Neural cell (in vitro differentiated cells): ENCODE measurements at regions not wholly inside any gene's neighbourhood (a gene's known extent, or its start where the extent isn't known, plus 50 kb on each side); places are given as distances from the start of the nearest gene placed in this dataset.

Experiments used
- H2AFZ ChIP-seq: fragments of 200-600, 300-800 bp; sonication (generic), shearing (Covaris generic); 2 replicates; pipeline ENCODE4 v1.6.0; 2014; ENCODE audit warnings: low read depth, mild to moderate bottlenecking, antibody characterized with exemption, low read length, moderate library complexity
- H3F3A ChIP-seq: fragments of 200-600 bp; shearing (Covaris generic); 2 replicates; pipeline ENCODE4 v1.6.1; 2016; ENCODE audit warnings: mild to moderate bottlenecking, moderate library complexity, mixed read lengths, antibody characterized with exemption, low read length; ENCODE audit not compliant: insufficient read depth, poor library complexity, severe bottlenecking
- H3K27ac ChIP-seq: fragments of 200-600, 300-800 bp; sonication (generic), shearing (Covaris generic); 2 replicates; pipeline ENCODE4 v1.5.1; 2014; ENCODE audit warnings: mild to moderate bottlenecking, low read length, moderate library complexity
- H3K27me3 ChIP-seq: fragments of 300-800, 200-600 bp; sonication (generic), shearing (Covaris generic); 2 replicates; pipeline ENCODE4 v1.6.0; 2014; ENCODE audit warnings: mild to moderate bottlenecking, low read depth, low read length, moderate library complexity; ENCODE audit not compliant: insufficient read depth
- H3K36me3 ChIP-seq: fragments of 300-800, 200-600 bp; sonication (generic), shearing (Covaris generic); 2 replicates; pipeline ENCODE4 v1.5.1; 2014; ENCODE audit warnings: mild to moderate bottlenecking, antibody characterized with exemption, low read length, moderate library complexity; ENCODE audit not compliant: insufficient read depth
- H3K4me2 ChIP-seq: fragments of 300-800, 200-600 bp; sonication (generic), shearing (Covaris generic); 2 replicates; pipeline ENCODE4 v1.6.0; 2014; ENCODE audit warnings: mild to moderate bottlenecking, low read length
- H3K4me3 ChIP-seq: fragments of 300-800, 200-600 bp; sonication (generic), shearing (Covaris generic); 2 replicates; pipeline ENCODE4 v1.5.1; 2014; ENCODE audit warnings: mild to moderate bottlenecking, low read length, moderate library complexity
- H3K79me2 ChIP-seq: fragments of 200-600 bp; shearing (Covaris generic); replicated peaks from 2 replicates; pipeline ENCODE4 v1.6.0; 2014; ENCODE audit warnings: mild to moderate bottlenecking, low read length, moderate library complexity; ENCODE audit not compliant: insufficient read depth
- H3K9ac ChIP-seq: fragments of 300-800, 200-600 bp; sonication (generic), shearing (Covaris generic); 2 replicates; pipeline ENCODE4 v1.6.1; 2016; ENCODE audit warnings: mild to moderate bottlenecking, low read length, mixed read lengths
- H3K9me2 ChIP-seq: fragments of 200-600 bp; shearing (Covaris generic); 2 replicates; pipeline ENCODE4 v1.6.1; 2016; ENCODE audit warnings: mild to moderate bottlenecking, low read length, mixed read lengths; ENCODE audit not compliant: insufficient read depth
- H3K9me3 ChIP-seq: fragments of 200-600, 300-800 bp; sonication (generic), shearing (Covaris generic); 2 replicates; pipeline ENCODE4 v1.6.1; 2016; ENCODE audit warnings: mild to moderate bottlenecking, mixed run types, low read length, moderate library complexity, mixed read lengths
- H4K20me1 ChIP-seq: fragments of 200-600 bp; shearing (Covaris generic); 2 replicates; pipeline ENCODE4 v1.6.1; 2016; ENCODE audit warnings: mild to moderate bottlenecking, mixed run types; ENCODE audit not compliant: insufficient read depth
- EP300 ChIP-seq: fragments of 450-650 bp; conservative IDR thresholded peaks from 2 replicates; pipeline ENCODE4 v1.6.1; 2014; ENCODE audit warnings: antibody characterized with exemption, mild to moderate bottlenecking, moderate library complexity; ENCODE audit not compliant: poor library complexity, severe bottlenecking
- EZH2 ChIP-seq: fragments of 200-600, 300-800 bp; shearing (Covaris generic), sonication (generic); IDR thresholded peaks from 2 replicates; pipeline ENCODE4 v1.6.1; 2014; ENCODE audit warnings: antibody characterized with exemption, low read length, borderline replicate concordance, mild to moderate bottlenecking; ENCODE audit not compliant: insufficient read depth, poor library complexity, severe bottlenecking
- MXI1 ChIP-seq: fragments of 450-650 bp; conservative IDR thresholded peaks from 2 replicates; pipeline ENCODE4 v1.6.1; 2014; ENCODE audit warnings: antibody characterized with exemption, mild to moderate bottlenecking; ENCODE audit not compliant: poor library complexity, severe bottlenecking
- POLR2AphosphoS5 ChIP-seq: IDR thresholded peaks from 2 replicates; pipeline ENCODE4 v1.6.1; 2012
- RAD21 ChIP-seq: fragments of 450-650 bp; conservative IDR thresholded peaks from 2 replicates; pipeline ENCODE4 v1.6.1; 2014; ENCODE audit warnings: antibody characterized with exemption, mild to moderate bottlenecking, moderate library complexity
- REST ChIP-seq: IDR thresholded peaks from 2 replicates; pipeline ENCODE4 v1.6.1; 2012; ENCODE audit warnings: borderline replicate concordance
- SMC3 ChIP-seq: fragments of 450-650 bp; conservative IDR thresholded peaks from 2 replicates; pipeline ENCODE4 v1.6.1; 2014; ENCODE audit warnings: antibody characterized with exemption, mild to moderate bottlenecking, moderate library complexity; ENCODE audit not compliant: poor library complexity
- TAF1 ChIP-seq: IDR thresholded peaks from 2 replicates; pipeline ENCODE4 v1.6.1; 2012; ENCODE audit warnings: low read depth
- TF ChIP-seq, protein P1 (sequence below): fragments of 450-650 bp; IDR thresholded peaks from 2 replicates; pipeline ENCODE4 v1.5.1; 2014; ENCODE audit warnings: antibody characterized with exemption, mild to moderate bottlenecking, moderate library complexity; ENCODE audit not compliant: poor library complexity, severe bottlenecking

GRCh38 chr18:55850904-55851303, 262.9 kb upstream of the TCF4 start:
- H4K20me1 ChIP-seq: no peaks in the 10 kb centered on the region
- no peak overlapping the region for H3K4me3 ChIP-seq
- no peaks in the 10 kb centered on the region for H3K36me3 ChIP-seq
- H3K9me2 ChIP-seq: no peaks in the 10 kb centered on the region
- no peaks in the 10 kb centered on the region for H3K79me2 ChIP-seq
- no peak overlapping the region for H3K27ac ChIP-seq
- TF ChIP-seq TAF1: no peak
- TF ChIP-seq POLR2AphosphoS5: no peak
- TF ChIP-seq EP300: no peak
- TF ChIP-seq EZH2: no peak
- TF ChIP-seq RAD21: no peak
- TF ChIP-seq, protein P1, sequence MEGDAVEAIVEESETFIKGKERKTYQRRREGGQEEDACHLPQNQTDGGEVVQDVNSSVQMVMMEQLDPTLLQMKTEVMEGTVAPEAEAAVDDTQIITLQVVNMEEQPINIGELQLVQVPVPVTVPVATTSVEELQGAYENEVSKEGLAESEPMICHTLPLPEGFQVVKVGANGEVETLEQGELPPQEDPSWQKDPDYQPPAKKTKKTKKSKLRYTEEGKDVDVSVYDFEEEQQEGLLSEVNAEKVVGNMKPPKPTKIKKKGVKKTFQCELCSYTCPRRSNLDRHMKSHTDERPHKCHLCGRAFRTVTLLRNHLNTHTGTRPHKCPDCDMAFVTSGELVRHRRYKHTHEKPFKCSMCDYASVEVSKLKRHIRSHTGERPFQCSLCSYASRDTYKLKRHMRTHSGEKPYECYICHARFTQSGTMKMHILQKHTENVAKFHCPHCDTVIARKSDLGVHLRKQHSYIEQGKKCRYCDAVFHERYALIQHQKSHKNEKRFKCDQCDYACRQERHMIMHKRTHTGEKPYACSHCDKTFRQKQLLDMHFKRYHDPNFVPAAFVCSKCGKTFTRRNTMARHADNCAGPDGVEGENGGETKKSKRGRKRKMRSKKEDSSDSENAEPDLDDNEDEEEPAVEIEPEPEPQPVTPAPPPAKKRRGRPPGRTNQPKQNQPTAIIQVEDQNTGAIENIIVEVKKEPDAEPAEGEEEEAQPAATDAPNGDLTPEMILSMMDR: no peak
- TF ChIP-seq REST: no peak
- no peak for TF ChIP-seq MXI1
- no peak for TF ChIP-seq SMC3
- no peak overlapping the region for H3K9ac ChIP-seq
- no peaks in the 10 kb centered on the region for H3K9me3 ChIP-seq
- H3K4me2 ChIP-seq: no peak overlapping the region
- no peaks in the 10 kb centered on the region for H3F3A ChIP-seq
- H2AFZ ChIP-seq: no peak overlapping the region
- no peaks in the 10 kb centered on the region for H3K27me3 ChIP-seq

DNA sequence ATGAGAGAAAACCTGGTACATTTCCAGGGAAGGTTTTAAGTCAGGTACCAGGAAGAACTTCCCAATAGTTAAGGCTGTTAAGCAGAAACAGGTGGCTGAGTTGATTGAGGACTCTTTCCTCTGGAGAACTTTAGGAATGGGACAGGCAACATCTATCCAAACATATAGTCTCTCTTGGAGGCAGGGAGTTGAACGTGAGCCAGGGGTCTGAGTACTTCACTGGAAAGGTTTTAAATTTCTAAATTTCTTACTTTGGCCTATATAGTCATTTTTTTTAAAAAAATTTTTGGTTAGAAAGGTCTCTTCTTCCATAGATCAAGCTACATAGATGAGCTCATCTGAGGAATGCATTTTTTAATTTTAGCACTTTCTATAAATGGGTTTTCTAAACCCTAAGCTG, 261.4 kb upstream of the TCF4 start:
- H3F3A ChIP-seq: no peaks in the 10 kb centered on the region
- no peaks in the 10 kb centered on the region for H3K36me3 ChIP-seq
- H3K27me3 ChIP-seq: no peaks in the 10 kb centered on the region
- no peak overlapping the region for H2AFZ ChIP-seq
- H3K9me3 ChIP-seq: no peaks in the 10 kb centered on the region
- no peak overlapping the region for H3K27ac ChIP-seq
- no peak overlapping the region for H3K4me3 ChIP-seq
- no peaks in the 10 kb centered on the region for H3K79me2 ChIP-seq
- no peak overlapping the region for H3K4me2 ChIP-seq
- no peaks in the 10 kb centered on the region for H4K20me1 ChIP-seq
- H3K9ac ChIP-seq: no peak overlapping the region
- H3K9me2 ChIP-seq: no peaks in the 10 kb centered on the region
- no peak for TF ChIP-seq MXI1
- no peak for TF ChIP-seq REST
- TF ChIP-seq, protein P1: no peak
- no peak for TF ChIP-seq EZH2
- no peak for TF ChIP-seq RAD21
- no peak for TF ChIP-seq TAF1
- TF ChIP-seq POLR2AphosphoS5: no peak
- no peak for TF ChIP-seq EP300
